DMS53 (cell line): ENCODE measurements at regions not wholly inside any gene's neighbourhood (a gene's known extent, or its start where the extent isn't known, plus 50 kb on each side); places are given as distances from the start of the nearest gene placed in this dataset.
"Not testable (repeated sequence)": the region's sequence is repeated elsewhere in the genome, so short reads cannot be mapped to it uniquely, and the experiment has no call there.

Source experiments
- DNase-seq: peaks from one replicate; lab custom pipeline; 2025; lab: John Stamatoyannopoulos, UW

DNA sequence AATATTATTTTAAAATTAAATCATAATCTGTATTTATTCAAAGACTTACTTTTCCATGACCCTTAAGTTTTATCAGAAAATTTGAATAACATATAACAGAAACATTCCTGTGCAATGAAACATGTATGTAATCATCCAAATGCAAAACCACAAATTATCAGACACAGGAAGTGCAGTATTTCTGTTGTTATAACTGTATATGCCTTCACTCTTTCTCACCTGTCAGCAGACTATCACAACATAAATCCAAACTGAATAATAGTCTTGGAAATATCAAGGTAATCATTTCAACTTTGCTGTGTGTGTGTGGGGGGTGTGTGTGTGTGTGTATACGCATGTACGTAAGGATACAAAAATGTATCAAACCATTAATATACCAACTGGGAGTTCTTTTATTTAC lies 285.9 kb downstream of the SLC7A11 start:
- DNase-seq, result no peak

- no peak for DNase-seq
Observed at GRCh38 chr4:137955595-137955994, 286.6 kb downstream of the SLC7A11 start.

DNA sequence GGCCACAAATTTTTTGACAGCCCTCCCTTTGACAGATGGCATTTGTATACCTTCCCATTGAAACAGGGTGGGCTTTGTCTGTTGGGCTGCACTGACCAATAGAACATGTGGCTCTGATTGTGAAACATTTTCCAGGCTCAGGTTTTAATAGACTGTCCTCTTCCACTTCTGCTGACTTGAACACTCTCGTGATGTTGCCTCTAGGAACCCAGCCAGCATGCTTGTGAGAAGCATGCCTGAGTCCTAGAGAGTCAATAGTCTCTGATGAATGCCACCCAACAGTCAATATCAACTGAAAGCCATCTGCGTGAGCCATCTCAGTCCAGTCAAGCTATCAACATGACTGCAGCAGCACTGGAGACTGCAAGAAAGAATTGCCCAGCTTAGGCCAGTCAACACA lies 290.0 kb downstream of the SLC7A11 start:
- no peak for DNase-seq

DNA sequence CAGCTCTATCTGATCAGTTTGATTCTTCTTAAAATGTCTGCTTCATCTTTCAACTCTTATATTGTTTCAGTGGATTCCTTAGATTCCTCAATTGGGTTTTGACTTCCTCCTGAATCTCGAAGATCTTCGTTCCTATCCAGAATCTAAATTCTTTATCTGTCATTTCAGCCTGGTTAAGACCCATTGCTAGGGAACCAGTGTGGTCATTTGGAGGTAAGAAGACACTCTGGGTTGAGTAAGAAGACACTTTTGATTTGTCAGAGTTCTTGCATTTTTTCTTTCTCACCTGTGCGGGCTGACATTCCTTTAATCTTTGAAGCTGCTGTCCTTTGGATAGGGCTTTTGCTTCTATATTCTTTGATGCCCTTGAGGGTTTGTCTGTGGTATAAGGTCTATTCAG lies 291.9 kb downstream of the SLC7A11 start:
- no peak for DNase-seq

DNA sequence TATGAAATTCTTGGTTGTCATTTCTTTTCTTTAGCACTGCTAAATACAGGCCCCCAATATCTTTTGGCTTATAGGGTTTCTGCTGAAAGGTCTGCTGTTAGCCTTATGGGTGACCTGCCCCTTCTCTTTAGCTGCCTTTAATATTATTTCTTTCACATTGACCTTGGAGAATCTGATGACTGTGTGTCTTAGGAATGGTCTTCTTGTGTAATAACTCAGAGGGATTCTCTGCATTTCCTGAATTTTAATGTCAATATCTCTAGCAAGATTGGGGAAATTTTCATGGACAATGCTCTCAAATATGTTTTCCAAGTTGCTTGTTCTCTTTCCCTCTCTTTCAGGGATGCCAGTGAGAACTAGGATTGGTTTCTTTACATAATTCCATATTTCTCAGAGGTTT lies 292.4 kb downstream of the SLC7A11 start:
- no peak for DNase-seq

GRCh38 chr4:137946453-137947174 lies 295.5 kb downstream of the SLC7A11 start:
- no peak for DNase-seq

DNA sequence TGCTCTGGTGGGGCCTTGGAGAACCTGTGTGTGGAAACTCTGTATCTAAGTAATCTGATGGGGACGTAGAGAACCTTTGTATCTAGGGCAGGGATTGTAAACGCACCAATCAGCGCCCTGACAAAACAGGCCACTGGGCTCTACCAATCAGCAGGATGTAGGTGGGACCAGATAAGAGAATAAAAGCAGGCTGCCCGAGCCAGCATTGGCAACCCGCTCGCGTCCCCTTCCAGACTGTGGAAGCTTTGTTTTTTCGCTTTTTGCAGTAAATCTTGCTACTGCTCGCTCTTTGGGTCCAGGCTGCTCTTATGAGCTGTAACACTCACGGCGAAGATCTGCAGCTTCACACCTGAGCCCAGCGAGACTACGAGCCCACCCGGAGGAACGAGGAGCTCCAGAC lies 299.3 kb downstream of the SLC7A11 start:
- DNase-seq, result not testable (repeated sequence)

- not testable (repeated sequence) for DNase-seq
Observed at GRCh38 chr4:137942015-137942515, 300.1 kb downstream of the SLC7A11 start.

GRCh38 chr4:137934911-137935310 lies 307.2 kb downstream of the SLC7A11 start:
- no peak for DNase-seq

DNA sequence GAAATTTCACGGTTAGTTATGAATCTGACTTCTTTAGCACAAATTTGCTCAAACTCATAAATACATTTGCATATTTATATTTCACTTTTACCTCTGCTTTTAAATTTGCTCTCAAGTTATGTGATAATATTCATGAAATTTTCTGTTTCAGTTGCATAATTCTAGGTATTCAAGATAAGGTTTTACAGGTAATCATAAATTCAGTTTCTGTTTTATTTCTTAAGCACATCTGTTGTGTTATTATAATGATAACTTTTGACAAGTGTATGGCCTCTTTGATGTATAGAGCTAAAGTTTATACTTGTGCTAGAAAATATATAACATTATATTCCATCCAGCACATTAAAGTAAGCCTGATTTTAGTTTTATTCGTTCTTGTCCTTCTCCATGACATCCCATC lies 308.1 kb downstream of the SLC7A11 start:
- no peak for DNase-seq

- no peak for DNase-seq
Observed at GRCh38 chr4:137927972-137928371, 314.2 kb downstream of the SLC7A11 start.

- DNase-seq, result no peak
Observed at GRCh38 chr4:137923494-137923893, 318.7 kb downstream of the SLC7A11 start.

DNA sequence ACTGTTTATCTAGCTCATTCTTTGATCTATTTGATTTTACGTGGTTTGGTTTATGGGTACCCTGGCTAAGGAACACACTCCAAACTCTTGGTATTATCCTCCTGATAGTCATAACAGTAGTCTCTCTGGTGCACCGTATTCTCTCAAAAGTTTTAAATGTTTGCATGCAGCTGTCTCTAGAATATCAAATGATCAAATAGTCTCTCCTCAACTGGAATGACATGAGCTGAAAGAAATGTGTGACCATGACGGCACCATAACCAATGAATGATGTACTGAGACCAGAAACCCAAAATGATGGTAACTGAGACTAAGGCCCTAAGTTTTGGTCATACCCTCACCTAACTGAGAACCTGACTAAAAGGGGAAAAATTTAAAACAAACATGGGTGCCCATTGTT lies 319.4 kb downstream of the SLC7A11 start:
- DNase-seq, result no peak

DNA sequence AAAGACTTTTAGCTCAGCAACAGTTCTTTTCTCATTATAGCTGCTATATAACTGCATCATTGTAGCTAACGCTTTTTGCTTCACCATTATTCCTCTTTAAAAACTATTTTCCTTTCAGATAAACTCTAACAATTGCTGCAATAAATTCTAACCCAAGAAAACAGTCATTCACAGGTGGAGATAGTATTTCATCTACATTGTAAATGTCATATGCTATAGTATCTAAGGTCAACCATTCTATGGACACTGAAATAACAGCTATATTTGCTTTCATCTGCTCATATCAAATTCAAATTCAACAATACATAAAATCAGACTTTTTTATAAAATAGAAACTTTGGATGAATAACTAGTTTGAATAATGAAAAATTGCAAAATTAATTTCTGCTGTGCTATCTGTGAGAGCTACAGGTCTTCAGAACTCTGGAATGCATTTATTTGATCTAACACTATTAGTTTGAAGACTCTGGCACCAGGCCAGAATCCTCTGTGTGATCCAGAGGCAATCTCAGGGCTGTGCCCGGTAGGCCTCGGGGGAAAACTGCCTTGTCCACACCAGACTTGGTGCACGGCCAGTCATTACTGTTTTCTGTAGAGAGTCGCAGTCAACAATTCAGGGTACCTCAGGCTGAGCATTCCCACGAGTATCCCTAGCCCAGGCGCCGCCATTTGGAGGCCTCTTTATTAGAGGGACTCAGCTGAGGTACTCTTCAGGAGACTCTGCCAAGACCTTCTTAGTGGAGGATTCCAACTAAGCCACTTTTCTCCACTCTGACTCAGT lies 332.4 kb downstream of the SLC7A11 start:
- DNase-seq, result peak; percentile 6

DNA sequence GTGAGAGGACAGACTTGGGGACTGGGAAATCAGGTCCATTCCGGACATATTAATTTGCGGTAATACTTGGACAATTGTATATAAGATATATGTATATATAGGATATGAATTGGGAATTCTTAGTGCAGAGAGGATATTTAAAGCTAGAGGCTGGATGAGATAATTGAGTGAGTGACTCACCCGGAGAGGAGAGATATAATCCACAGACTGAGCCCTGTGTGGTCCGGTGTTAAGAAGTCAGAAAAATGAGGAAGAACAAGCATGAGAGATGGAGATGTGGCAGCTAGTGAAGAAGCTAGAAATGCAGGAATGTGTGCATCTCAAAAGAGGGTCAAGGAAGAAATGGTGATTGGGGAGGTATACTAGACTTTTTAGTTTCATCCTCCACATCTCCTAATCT lies 336.2 kb downstream of the SLC7A11 start:
- no peak for DNase-seq

GRCh38 chr4:137901114-137901513 lies 341.0 kb downstream of the SLC7A11 start:
- DNase-seq, result no peak

GRCh38 chr4:137896221-137896737 lies 345.9 kb downstream of the SLC7A11 start:
- DNase-seq, result no peak

DNA sequence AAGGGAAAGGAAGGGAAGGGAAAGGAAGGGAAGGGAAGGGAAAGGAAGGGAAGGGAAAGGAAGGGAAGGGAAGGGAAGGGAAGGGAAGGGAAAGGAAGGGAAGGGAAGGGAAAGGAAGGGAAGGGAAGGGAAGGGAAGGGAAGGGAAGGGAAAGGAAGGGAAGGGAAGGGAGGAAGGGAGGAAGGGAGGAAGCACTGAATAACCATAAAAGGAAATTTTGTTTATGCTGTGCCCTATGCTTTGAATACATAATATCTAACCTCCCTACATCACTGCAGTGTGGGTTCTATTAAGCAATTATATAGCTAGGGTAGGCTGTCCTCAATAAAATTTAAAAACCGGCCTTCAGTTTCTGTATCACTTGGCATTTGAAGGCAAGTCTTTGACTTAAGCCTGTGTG lies 346.6 kb downstream of the SLC7A11 start:
- not testable (repeated sequence) for DNase-seq

GRCh38 chr4:137892134-137892533 lies 350.0 kb downstream of the SLC7A11 start:
- no peak for DNase-seq

DNA sequence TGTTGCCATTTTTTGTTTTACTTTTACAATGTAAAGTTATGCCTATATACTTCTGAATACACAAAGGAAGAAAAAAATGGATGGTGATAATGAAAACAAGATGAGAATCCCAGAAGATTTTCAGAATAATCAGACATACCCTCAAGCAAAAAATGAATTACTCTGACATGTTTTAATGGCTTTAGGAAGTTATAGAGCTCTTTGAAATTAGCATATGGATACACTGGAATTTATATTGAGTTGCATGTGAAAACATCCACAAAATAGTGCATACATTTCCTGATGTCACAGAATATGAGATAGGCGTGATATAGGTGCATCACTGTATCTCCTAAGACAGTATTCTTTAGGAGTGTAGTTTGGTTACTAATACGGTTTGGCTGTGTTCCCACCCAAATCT lies 351.3 kb downstream of the SLC7A11 start:
- DNase-seq, result no peak

DNA sequence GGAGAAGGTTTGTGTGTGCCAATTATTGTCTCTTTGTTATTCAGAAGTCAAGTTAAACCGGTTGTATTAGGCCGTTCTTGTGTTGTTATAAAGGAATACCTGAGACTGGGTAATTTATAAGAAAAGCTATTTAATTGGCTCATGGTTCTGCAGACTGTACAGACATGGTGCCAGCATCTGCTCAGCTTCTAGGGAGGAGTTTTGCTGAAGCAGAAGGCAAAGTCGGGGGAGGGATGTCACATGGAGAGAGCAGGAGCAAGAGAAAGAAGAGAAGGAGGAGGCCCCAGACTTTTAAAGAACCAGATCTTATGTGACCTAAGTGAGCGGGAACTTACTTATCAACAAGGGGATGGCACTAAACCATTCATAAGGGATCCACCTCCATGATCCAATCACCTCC lies 349.3 kb upstream of the PCDH18 start:
- DNase-seq, result no peak

- not testable (repeated sequence) for DNase-seq
Observed at GRCh38 chr4:137868067-137868466, 335.8 kb upstream of the PCDH18 start.

GRCh38 chr4:137866671-137867070 lies 334.4 kb upstream of the PCDH18 start:
- DNase-seq, result no peak
